ENCODE measurements at regions not wholly inside any gene's neighbourhood (a gene's known extent, or its start where the extent isn't known, plus 50 kb on each side); places are given as distances from the start of the nearest gene placed in this dataset.

DNA sequence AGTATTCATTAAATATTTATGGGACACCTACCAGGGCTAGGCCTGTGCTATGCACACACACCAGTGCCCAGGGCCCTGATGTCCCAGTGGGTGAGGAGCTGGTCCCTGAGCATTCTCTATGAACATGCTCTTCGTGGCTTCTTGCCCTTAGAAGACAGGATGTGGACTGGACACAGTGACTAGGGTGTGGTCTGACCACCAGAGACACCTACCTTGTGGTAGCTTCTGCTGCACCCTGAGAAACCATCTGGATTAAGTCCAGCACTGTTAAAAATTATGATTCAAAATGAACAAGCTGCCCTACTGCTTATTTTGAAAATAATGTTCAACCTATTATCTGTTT, 112.9 kb upstream of the RPS6KA2 start:
- Histone ChIP-seq H3K27me3 (no peaks in the 10 kb centered on the region), H3K4me3 (no peak overlapping the region), H3K27ac (no peak overlapping the region), H3K9me3 (no peaks in the 10 kb centered on the region), H3K36me3 (no peaks in the 10 kb centered on the region), H3K4me1 (no peaks in the 10 kb centered on the region)
- WGBS, 2 donors: 42 to 60% methylated on average over 1 of the region's 1 CpG
- ATAC-seq (ENCODE audit: low FRiP score in 2 of 2) (no peak), DNase-seq (no peak)
- TF ChIP-seq POLR2AphosphoS5 (IDR thresholded peaks at IDR 0.05) (no peak), EP300 (IDR thresholded peaks at IDR 0.05) (no peak), POLR2A (IDR thresholded peaks at IDR 0.05) (no peak), CTCF (IDR thresholded peaks at IDR 0.05) (no peak)

- ATAC-seq (ENCODE audit: low FRiP score in 2 of 2) (no peak), DNase-seq (no peak)
- H3K4me1 ChIP-seq: no peaks in the 10 kb centered on the region
- TF ChIP-seq CTCF (IDR thresholded peaks at IDR 0.05): no peak
- no peaks in the 10 kb centered on the region for H3K9me3 ChIP-seq
- H3K27ac ChIP-seq: no peak overlapping the region
- H3K4me3 ChIP-seq: no peak overlapping the region
- H3K36me3 ChIP-seq: no peaks in the 10 kb centered on the region
- WGBS, 2 donors: 78 to 84% methylated on average over 17 to 18 of the region's 18 CpGs
- no peaks in the 10 kb centered on the region for H3K27me3 ChIP-seq
Observed at GRCh38 chr6:166739117-166739975, 112.3 kb upstream of the RPS6KA2 start.

DNA sequence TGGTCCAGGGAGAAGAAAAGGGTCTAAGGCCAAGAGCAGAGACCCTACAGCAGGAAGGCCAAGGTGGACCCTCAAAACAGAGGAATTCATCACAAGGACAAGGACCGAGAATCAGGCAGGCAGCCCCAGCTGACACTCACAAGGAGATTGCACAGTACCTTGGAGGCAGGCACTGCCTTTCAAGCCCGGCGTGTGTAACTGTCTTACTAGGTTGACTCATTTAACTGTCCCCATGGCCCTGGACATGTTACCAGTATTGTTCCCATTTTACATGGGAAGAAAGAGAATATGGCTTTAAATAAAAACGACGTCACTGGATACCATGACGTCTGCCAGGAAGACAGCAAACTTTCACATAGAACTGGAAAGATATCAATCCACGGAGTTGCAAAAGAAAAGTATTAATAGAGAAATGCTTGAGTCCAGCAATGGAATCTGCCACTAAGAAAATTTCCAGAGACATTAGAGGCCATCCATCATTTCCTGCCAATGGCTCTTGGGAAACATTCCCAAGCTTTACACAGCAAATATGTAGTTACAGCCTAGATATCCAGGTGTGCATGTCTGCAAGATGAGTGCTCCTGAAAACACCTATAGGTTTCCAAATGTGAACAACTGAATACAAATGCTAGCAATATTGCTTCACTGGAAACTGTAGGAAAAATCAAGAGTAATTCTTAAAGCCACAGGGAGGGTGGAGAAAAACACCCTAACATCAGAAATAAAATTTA, 111.5 kb upstream of the RPS6KA2 start:
- Histone ChIP-seq H3K36me3 (no peaks in the 10 kb centered on the region), H3K27ac (no peak overlapping the region), H3K4me1 (no peaks in the 10 kb centered on the region), H3K9me3 (no peaks in the 10 kb centered on the region), H3K27me3 (no peaks in the 10 kb centered on the region), H3K4me3 (no peak overlapping the region)
- 80 to 82% methylated on average over 7 of the region's 7 CpGs for WGBS, 2 donors
- TF ChIP-seq CTCF (IDR thresholded peaks at IDR 0.05): no peak
- TF ChIP-seq POLR2AphosphoS5 (IDR thresholded peaks at IDR 0.05): no peak
- no peak for TF ChIP-seq POLR2A (IDR thresholded peaks at IDR 0.05)
- TF ChIP-seq EP300 (IDR thresholded peaks at IDR 0.05): no peak
- ATAC-seq (ENCODE audit: low FRiP score in 2 of 2): no peak
- DNase-seq: no peak

DNA sequence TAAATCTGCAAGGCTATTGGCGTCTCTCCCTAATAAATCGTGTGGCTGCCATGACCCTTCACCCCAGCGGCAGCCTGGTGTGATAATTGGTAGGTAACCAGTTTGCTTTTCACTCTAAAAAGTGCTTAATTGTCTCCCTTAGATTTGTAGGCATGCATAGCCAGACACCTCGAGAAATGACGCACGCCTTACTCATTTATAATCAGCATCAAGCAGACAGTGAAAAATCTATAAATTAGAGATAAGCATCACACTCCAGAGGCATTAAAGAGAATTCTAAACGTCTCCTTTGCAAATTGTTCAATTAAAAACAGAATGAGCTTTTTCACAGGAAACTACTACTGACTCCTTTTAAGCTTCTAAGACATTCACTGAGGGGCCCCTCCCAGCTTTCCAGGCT, 110.2 kb upstream of the RPS6KA2 start:
- H3K4me3 ChIP-seq: no peak overlapping the region
- no peak for ATAC-seq (ENCODE audit: low FRiP score in 2 of 2)
- H3K36me3 ChIP-seq: no peaks in the 10 kb centered on the region
- TF ChIP-seq POLR2A (IDR thresholded peaks at IDR 0.05) (no peak), CTCF (IDR thresholded peaks at IDR 0.05) (no peak), POLR2AphosphoS5 (IDR thresholded peaks at IDR 0.05) (no peak), EP300 (IDR thresholded peaks at IDR 0.05) (no peak)
- 81 to 87% methylated on average over 7 of the region's 7 CpGs for WGBS, 2 donors
- no peak overlapping the region for H3K27ac ChIP-seq
- H3K27me3 ChIP-seq: no peaks in the 10 kb centered on the region
- H3K9me3 ChIP-seq: no peaks in the 10 kb centered on the region
- DNase-seq: no peak
- H3K4me1 ChIP-seq: no peaks in the 10 kb centered on the region

Data from upper lobe of left lung (tissue), 6 donors.